HG03378 (cell line): ENCODE measurements at regions not wholly inside any gene's neighbourhood (a gene's known extent, or its start where the extent isn't known, plus 50 kb on each side); places are given as distances from the start of the nearest gene placed in this dataset.

Source experiments
- ATAC-seq: cut with Tn5 transposase; IDR thresholded peaks from one replicate; pipeline ENCODE4 v1.9.1; 2021; ENCODE audit warnings: mild to moderate bottlenecking, moderate library complexity; ENCODE audit not compliant: unreplicated experiment

- ATAC-seq, result no peak
Observed at GRCh38 chr18:29191263-29191662, 1014.3 kb upstream of the CDH2 start.

- no peak for ATAC-seq
Observed at GRCh38 chr18:29188760-29189159, 1011.8 kb upstream of the CDH2 start.

- ATAC-seq, result no peak
Observed at GRCh38 chr18:29185801-29186200, 1008.9 kb upstream of the CDH2 start.

- no peak for ATAC-seq
Observed at GRCh38 chr18:29184654-29185053, 1007.7 kb upstream of the CDH2 start.

- ATAC-seq, result no peak
Observed at GRCh38 chr18:29181151-29181901, 1004.4 kb upstream of the CDH2 start.

- no peak for ATAC-seq
Observed at GRCh38 chr18:29176681-29177080, 999.8 kb upstream of the CDH2 start.

GRCh38 chr18:29174891-29175290, 998.0 kb upstream of the CDH2 start:
- no peak for ATAC-seq

- no peak for ATAC-seq
Observed at GRCh38 chr18:29172756-29173067, 995.8 kb upstream of the CDH2 start.

- ATAC-seq, result no peak
Observed at GRCh38 chr18:29171892-29172755, 995.2 kb upstream of the CDH2 start.

GRCh38 chr18:29169599-29169998, 992.7 kb upstream of the CDH2 start:
- no peak for ATAC-seq

- no peak for ATAC-seq
Observed at GRCh38 chr18:29164993-29165599, 988.2 kb upstream of the CDH2 start.

- ATAC-seq, result no peak
Observed at GRCh38 chr18:29164020-29164706, 987.2 kb upstream of the CDH2 start.

GRCh38 chr18:29163596-29163995, 986.7 kb upstream of the CDH2 start:
- ATAC-seq, result no peak

GRCh38 chr18:29161429-29161828, 984.5 kb upstream of the CDH2 start:
- ATAC-seq, result no peak

GRCh38 chr18:29160170-29160569, 983.2 kb upstream of the CDH2 start:
- no peak for ATAC-seq

- ATAC-seq, result no peak
Observed at GRCh38 chr18:29157905-29158304, 981.0 kb upstream of the CDH2 start.

- no peak for ATAC-seq
Observed at GRCh38 chr18:29157057-29157780, 980.3 kb upstream of the CDH2 start.

- ATAC-seq, result no peak
Observed at GRCh38 chr18:29156531-29156930, 979.6 kb upstream of the CDH2 start.

- ATAC-seq, result no peak
Observed at GRCh38 chr18:29154758-29155725, 978.1 kb upstream of the CDH2 start.
